GM21360 (cell line): ENCODE measurements at regions not wholly inside any gene's neighbourhood (a gene's known extent, or its start where the extent isn't known, plus 50 kb on each side); places are given as distances from the start of the nearest gene placed in this dataset.
"Not testable (repeated sequence)": the region's sequence is repeated elsewhere in the genome, so short reads cannot be mapped to it uniquely, and the experiment has no call there.

ENCODE experiments used
- ATAC-seq: cut with Tn5 transposase; IDR thresholded peaks from one replicate; pipeline ENCODE4 v1.9.1; 2021; ENCODE audit warnings: mild to moderate bottlenecking, moderate library complexity; ENCODE audit not compliant: unreplicated experiment

DNA sequence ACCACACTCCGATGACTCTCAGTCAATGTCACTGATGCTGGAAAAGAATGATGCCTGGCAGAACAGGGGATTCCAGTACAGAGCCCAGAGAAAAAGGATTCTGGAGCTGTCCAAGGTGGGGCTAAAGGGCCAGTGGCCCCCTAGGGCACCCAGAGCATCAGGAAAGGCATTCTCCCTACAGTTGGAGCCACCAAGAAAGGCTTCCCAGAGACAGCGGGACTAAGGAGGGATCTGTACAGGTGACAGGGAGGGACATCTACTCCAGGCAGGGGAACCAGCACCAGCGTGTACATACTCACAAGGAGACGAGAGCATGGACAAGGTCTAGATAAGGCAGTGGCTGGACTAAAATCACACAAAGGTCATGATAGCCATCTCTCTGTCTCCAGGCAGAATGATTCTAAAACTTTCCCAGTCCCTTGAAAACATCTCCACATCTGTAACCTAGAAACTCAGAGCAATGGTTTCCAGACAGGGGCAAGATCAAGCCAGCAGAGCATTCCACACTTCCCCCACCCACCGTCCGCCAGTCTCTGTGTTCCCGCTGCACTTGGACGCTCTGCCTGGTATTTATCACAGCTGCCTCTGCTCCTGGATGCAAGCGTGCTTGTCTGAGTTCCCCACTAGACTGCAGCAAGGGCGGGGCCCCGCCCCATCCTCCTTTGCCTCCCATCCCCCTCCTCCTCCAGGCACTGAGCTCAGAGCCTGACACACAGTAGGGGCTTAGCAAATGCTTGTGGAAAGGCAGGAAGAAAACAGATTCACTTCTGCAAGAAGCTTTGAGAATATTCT lies 111.6 kb upstream of the ZC3H12A start:
- ATAC-seq = no peak

GRCh38 chr1:37363535-37363934 lies 110.8 kb upstream of the ZC3H12A start:
- no peak for ATAC-seq

DNA sequence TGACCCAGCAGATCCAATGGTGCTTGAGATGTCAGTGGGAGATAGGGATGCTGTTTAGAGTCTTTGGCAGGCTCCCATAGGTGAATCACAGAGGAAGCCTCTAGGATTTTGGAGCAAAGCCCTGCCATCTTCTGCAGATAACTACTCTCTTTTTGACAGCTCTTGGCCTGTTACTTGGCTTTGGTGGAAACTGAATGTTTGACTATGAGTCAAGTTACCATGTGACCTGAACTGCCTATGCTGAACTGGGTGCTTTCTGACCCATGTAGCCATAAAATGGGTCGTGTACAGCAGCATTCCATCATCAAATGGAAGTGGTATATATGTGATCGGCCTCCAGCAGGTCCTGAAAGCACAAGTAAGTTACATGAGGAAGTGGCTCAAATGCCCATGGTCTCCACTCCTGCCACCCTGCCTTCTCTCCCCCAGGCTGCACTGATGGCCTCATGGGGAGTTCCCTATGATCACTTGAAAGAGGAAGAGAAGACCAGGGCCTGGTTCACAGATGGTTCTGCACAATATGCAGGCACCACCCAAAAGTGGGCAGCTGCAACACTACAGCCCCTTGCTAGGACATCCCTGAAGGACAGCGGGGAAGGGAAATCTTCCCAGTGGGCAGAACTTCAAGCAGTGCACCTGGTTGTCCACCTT lies 105.6 kb upstream of the ZC3H12A start:
- not testable (repeated sequence) for ATAC-seq

GRCh38 chr1:37372302-37372701 lies 102.1 kb upstream of the ZC3H12A start:
- no peak for ATAC-seq

DNA sequence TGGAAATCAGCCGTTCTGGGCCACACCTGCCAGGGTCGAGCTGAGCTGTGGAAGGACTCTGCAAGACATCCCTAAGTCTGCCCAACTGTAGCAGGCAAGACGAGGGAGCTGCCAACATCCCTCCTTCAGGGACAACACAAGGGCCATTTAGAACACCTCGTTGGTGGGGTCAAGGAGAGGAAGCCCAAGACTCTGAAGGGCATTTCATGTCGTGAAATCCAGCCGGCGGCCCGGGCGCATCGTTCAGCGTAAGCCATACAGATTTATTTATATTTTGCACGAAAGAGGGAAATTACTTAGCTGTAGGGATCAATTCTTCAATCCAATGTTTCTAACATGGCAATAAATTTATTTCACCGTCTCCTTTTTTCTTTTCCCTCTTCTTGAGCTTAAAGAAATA lies 101.7 kb upstream of the ZC3H12A start:
- no peak for ATAC-seq

DNA sequence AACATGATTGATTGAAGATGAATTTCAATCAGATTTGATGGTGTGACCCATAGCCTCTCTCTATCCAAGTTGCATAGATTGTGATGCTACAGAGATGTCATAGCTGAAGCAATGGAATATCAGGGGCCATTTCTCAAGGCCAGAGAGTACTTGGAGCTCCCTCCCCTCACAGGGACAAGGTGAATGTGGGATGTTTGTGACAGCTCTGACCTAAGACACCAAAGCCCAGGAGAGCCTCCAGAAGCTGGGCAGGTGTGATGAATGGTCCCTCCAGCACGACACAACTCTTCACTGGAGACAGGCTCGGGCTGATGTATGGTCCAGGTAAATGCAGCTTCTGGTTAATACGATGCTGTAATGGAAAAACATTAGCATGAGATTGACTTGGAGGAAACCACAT lies 101.0 kb upstream of the ZC3H12A start:
- no peak for ATAC-seq

GRCh38 chr1:37380546-37380945 lies 93.8 kb upstream of the ZC3H12A start:
- ATAC-seq = not testable (repeated sequence)

GRCh38 chr1:37387854-37388253 lies 86.5 kb upstream of the ZC3H12A start:
- ATAC-seq = no peak

GRCh38 chr1:37389327-37389726 lies 85.1 kb upstream of the ZC3H12A start:
- ATAC-seq = no peak

GRCh38 chr1:37391211-37392011 lies 83.0 kb upstream of the ZC3H12A start:
- ATAC-seq = no peak

- no peak for ATAC-seq
Measured at GRCh38 chr1:37392051-37392450, 82.3 kb upstream of the ZC3H12A start.

GRCh38 chr1:37393173-37394120 lies 80.9 kb upstream of the ZC3H12A start:
- no peak for ATAC-seq

DNA sequence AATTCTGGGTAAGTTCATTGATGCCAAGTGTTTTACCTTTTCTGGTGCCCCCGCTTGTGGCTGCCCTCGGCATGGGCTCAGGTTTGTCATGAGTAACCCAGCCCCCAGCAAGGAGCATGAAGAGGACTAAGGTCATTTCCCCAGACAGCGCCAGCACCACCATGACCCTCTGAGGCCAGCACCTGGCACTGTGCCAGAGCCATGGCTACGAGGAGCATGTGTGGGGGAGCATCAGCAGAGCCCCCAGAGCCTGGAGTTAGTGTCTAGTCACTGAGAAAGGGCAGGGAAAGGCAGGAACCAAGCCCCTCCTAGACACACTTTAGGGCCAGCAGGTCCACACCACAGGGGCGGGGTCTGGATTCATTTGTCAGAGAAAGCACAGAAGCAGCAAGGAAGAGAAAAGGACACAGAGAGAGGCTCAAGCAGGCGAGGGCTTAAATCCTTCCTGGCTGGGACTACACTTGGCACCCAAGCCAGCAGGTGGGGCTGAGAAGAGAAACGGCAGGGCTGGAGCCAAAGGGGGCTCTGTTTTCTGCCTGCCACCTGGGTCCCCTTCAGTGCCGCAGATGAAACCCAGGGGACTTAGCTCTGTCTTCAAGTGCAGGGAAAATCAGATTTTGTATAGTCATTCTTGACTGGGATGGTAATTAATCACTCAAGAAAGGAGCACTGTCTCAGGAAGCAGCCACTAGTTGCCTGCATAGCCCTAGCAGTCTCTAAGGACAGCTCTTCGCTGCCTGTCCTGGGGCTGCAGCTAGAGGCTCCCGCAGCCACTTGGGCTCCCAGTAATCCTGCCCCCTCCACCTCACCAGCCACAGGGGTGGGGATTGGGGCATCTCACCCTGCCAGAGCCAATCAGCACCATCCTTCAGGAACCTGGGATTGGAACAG lies 79.6 kb upstream of the ZC3H12A start:
- ATAC-seq = no peak

DNA sequence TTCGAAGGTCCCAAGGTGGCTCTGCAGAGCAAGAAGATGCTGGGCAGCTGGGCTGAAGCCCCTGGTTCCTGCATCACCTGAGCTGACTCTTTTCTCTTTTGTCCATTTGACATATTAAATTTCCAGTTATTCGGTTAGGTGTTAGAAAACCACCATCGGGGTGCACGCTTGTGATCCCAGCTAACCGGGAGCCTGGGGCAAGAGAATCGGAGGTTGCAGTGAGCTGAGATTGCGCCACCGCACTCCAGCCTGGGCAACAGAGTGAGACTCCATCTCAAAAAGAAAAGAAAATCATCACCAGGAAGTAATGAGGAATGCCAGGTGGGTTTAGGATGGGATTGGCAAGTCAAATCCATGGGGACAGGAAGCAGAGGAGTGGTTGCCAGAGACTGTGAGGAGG lies 76.3 kb upstream of the ZC3H12A start:
- no peak for ATAC-seq

DNA sequence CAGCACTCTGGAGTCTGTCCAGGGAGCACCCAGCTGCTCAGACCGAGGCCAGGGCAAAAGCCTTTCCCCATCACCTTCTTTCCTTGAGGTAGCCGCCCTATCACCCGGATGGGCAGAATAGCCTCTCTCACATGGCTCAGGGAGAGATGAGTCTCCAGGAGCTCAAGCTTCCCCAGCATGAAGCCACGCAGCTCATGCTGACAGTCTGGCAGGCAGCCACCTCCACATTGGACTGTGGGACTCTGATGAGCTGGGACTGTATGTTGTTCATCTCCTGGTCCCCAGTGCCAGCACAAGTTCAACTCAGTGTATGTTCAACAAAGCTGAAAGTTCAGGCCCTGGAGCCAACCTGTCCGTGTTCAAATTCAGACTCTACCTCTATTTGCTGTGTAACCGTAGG lies 75.2 kb upstream of the ZC3H12A start:
- ATAC-seq = no peak

DNA sequence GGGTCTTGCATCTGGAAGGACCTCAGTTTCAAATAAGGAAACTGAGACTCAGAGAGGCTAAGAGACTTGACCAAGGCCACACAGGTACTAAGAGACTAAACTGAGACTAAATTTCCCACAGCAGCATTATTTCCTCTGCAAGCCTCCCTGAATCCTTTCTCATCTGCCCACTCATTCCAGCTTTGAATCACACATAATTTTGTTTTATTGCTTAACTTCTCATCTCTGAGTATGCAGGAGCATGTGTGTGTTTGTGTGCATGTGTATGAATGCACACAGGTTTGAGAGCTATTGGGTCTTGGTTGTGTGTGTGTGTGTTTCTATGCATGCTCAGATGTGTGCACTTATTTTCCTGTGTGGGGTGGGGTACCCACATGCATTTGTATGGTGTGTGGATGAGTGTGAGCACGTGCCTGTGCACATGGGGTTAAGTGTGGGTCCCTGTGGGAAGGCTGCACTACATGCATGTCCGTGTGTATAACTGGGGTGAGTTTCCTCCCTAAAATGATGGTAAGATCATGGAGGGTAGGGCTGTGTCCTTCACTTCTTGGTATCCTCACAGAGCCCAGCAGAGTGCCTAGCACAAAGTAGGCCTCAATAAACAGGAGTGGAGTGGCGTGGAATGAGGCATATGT lies 74.4 kb upstream of the ZC3H12A start:
- no peak for ATAC-seq

DNA sequence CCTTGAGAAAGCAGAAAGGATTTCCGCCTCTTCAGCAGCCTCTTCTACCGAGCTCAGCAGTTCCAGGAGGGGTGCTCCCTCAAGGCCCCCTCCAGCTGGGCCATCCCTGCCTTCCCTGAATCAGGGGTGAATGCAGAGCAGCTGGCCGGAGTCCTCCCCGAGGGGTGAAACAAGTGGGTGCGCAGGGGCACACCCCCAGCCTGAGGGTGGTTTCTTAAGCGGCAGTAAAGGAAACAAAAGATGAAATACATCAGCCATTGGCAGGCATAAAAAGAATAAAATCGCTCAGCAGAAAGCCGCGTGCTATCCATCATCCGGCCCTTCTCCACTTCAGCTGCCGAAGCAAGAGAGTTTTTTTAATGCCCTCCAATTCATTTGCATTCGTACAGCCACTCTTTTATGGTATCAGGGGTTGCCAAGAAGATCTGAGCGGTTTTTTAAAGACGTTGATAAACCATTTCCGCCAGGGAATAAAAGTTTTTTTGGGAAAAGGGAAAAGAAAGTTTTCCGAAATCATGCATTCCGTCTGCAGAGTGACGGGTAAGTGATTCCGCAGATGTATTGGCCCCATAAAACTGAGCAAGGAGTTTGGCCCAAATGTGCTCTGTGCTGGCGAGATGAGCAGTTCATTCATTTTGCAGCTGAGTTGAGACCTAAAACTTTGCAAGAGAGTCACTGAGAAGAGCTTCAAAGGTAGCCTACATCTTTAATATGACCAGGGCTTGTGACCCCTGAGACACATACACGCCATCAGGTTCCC lies 73.7 kb upstream of the ZC3H12A start:
- no peak for ATAC-seq

DNA sequence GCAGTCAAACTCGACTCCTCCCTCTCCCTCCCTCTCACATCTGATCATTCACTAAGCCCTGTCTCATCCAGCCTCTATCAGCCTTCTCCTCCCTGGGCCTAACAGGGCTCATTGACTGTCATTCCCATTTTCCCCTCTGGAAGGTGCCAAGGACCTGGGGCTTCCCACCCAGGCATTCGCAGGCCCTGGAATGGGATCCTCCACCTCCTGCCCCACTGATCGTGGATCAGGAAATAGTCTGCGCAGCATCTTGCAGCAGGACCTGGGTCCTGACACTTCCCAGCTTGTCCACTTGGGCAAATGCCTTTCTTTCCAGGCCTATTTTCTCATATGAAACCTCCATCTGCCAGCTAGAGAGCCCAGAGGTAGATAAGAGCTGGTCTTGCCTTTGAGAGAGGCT lies 71.2 kb upstream of the ZC3H12A start:
- ATAC-seq = no peak
